AG04450 (cell line): ENCODE measurements at regions not wholly inside any gene's neighbourhood (a gene's known extent, or its start where the extent isn't known, plus 50 kb on each side); places are given as distances from the start of the nearest gene placed in this dataset.

Experiments used
- CTCF ChIA-PET: fragments of 300-600, 350-600 bp; formaldehyde crosslinking; extraction: SDS; loops from one replicate; lab custom pipeline; 2022; ENCODE audit warnings: antibody characterized with exemption, inconsistent platforms; lab: Charles Lee
- POLR2A ChIA-PET: fragments of 350-600 bp; formaldehyde crosslinking; extraction: SDS; loops from one replicate; lab custom pipeline; 2021; ENCODE audit warnings: antibody characterized with exemption, inconsistent platforms; lab: Yijun Ruan, JAX
- DNase-seq: peaks from one replicate; pipeline ENCODE4 v3.0.0-alpha.2; 2011; ENCODE audit warnings: low read depth, low spot score
- H3K27ac ChIP-seq: one replicate; pipeline ENCODE4 v1.5.1; 2012; ENCODE audit warnings: low read depth, low read length, control low read depth
- H3K27me3 ChIP-seq: one replicate; pipeline ENCODE4 v1.6.0; 2012; ENCODE audit warnings: low read length; ENCODE audit not compliant: control insufficient read depth, insufficient read depth
- H3K4me3 ChIP-seq: 2 replicates; pipeline ENCODE4 v1.5.1; 2011; ENCODE audit warnings: mild to moderate bottlenecking, low read depth, low read length, control low read depth
- H3K9me3 ChIP-seq: 2 replicates; pipeline ENCODE4 v1.5.1; 2012; ENCODE audit warnings: low read length; ENCODE audit not compliant: control insufficient read depth, insufficient read depth
- CTCF ChIP-seq: IDR thresholded peaks from 2 replicates; pipeline ENCODE4 v1.5.1; 2011; ENCODE audit warnings: low read depth, low read length, control low read depth, inconsistent platforms

- Histone ChIP-seq H3K9me3 (peaks cover 14% of the 10 kb centered on the region; the same call in 1 of the 2 replicates), H3K27ac (no peak overlapping the region), H3K27me3 (no peaks in the 10 kb centered on the region), H3K4me3 (no peak overlapping the region)
- POLR2A ChIA-PET, result no interaction called here
- no peak for DNase-seq
- no peak for TF ChIP-seq CTCF
- CTCF ChIA-PET, result no interaction called here
Measured at GRCh38 chr16:86410529-86410928, 99.8 kb upstream of the FOXF1 start.

DNA sequence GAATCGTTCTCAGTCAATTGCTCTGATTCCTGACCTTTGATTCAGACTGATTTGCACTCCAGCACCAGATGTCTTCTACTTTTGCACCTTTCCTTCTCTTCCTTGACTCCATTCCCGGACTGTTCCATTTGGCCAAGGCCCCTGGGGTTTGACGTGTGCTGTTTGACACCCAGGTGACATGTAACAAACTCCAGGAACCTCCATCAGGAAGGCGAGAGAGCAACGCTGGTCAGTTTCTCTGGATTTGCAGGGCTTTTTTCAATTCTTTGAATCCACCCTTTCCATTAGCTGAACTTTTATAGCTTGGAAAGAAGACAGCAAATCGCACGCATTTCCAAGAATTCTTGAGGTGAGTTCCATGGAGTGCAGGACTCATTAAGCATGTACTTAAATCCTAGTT, 98.4 kb upstream of the FOXF1 start:
- Histone ChIP-seq H3K4me3 (no peak overlapping the region), H3K9me3 (peaks cover 14% of the 10 kb centered on the region; the same call in 1 of the 2 replicates), H3K27ac (no peak overlapping the region), H3K27me3 (no peaks in the 10 kb centered on the region)
- DNase-seq, result no peak
- no peak for TF ChIP-seq CTCF
- ChIA-PET CTCF (no interaction called here), POLR2A (no interaction called here)

- TF ChIP-seq CTCF, result no peak
- POLR2A ChIA-PET, result no interaction called here
- Histone ChIP-seq H3K4me3 (no peak overlapping the region), H3K27ac (no peak overlapping the region), H3K9me3 (peaks cover 14% of the 10 kb centered on the region), H3K27me3 (no peaks in the 10 kb centered on the region)
- CTCF ChIA-PET, result no interaction called here
- DNase-seq, result no peak
Measured at GRCh38 chr16:86414991-86415740, 95.2 kb upstream of the FOXF1 start.

DNA sequence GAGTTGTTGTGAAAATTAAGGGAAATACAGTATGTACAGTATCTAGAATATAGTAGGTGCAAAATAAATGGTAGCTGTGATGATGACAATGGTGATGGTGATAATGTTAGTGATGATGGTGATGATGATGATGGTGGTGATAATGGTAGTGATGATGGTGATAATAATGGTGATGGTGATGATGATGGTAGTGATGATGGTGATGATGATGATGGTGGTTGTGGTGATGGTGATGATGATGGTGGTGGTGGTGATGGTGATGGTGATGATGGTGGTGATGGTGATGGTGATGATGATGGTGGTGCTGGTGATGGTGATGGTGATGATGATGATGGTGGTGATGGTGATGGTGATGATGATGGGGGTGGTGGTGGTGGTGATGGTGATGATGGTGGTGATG, 91.3 kb upstream of the FOXF1 start:
- CTCF ChIA-PET, result no interaction called here
- Histone ChIP-seq H3K9me3 (peaks cover 6% of the 10 kb centered on the region), H3K27me3 (no peaks in the 10 kb centered on the region), H3K4me3 (no peak overlapping the region), H3K27ac (no peak overlapping the region)
- TF ChIP-seq CTCF, result no peak
- POLR2A ChIA-PET, result no interaction called here
- no peak for DNase-seq

- Histone ChIP-seq H3K27me3 (no peaks in the 10 kb centered on the region), H3K9me3 (peaks cover 6% of the 10 kb centered on the region), H3K4me3 (no peak overlapping the region), H3K27ac (no peak overlapping the region)
- CTCF ChIA-PET, result no interaction called here
- POLR2A ChIA-PET, result no interaction called here
- DNase-seq, result no peak
- TF ChIP-seq CTCF, result no peak
Measured at GRCh38 chr16:86419518-86419917, 90.8 kb upstream of the FOXF1 start.
